ENCODE measurements at regions not wholly inside any gene's neighbourhood (a gene's known extent, or its start where the extent isn't known, plus 50 kb on each side); places are given as distances from the start of the nearest gene placed in this dataset.

DNA sequence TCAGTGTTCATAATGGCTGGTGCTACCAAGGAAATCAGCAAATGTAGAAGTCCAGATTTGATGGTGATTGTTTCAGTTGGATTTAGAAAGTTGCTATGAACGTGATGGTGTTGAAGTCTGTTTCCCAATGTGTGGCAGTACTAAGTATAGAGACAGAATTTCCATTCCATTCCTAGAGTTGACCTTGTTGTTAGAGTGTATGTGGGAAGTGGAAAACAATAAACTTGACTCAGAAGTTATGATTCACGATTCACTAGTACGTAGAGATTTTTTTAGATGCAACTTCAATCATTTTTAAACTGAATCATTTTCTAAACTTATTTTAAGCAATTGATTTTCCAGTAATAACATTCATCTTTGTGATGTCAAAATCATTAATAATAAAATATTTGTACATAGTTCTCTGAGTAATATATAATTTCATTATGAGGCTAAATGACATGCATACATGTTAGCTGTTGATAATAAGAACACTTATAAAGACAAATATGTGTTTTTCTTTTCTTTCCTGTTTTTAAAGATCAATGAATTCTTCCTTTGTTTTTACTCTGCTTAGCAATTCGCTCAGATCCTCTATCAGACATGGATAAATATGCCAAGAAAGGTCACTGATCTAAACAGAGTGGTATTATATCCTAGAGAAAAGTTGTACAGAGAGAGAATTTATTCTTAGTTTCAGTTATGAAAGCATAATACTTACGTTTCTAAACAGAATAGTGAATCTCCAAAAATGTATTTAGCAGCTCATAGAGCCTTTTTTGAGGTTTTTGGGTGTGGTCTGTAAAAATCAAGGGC lies 108.8 kb upstream of the GPR149 start:
- ATAC-seq: no peak
- no peak for DNase-seq
- intact Hi-C loops (cut with micrococcal nuclease): no loop called here

DNA sequence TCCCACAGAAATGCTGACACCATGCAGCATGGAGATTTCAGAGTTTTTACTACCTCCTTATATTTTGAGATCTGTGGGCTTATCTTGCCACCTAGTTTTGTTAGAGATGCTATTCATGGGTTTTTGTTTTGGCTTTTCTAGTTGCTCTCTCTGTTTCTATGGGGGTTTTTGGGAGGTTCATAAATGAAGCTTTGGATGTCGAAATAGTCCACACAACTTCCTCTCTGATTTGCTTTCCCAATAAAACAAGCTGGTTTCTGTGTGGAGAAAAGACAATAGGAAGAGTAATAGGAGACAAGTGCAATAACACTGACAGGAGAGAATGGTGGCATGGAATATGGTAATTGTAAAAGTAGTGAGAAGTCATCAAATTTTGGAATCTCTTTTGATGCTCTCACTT lies 106.8 kb upstream of the GPR149 start:
- DNase-seq (no peak), ATAC-seq (no peak)
- intact Hi-C loops (cut with micrococcal nuclease): no loop called here

DNA sequence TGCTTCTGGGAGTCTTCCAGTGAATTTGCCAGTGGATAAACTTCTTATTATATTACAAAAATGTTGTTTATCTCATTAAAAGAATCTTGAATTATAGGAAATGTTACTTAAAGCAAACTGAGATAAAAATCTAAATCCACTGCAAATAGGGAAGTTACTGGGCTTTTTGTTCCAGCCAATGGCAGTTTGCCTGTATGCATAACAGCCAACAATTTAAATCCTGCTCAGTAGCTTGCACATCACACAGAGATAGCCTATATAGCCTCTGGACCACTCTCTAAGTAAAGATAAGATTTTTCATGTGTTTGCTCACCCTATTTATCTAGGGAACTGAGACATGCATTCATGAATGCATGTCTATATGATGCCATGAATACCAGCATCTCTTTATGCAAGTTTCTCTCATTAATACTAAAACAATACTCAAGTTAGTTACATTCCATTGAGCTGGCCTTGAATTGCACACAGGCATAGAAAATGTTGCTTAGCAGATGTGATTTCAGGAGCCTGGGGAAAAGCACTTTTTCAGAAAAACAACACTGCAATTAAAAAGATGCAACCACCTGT lies 92.1 kb upstream of the GPR149 start:
- ATAC-seq: no peak
- no peak for DNase-seq
- intact Hi-C loops (cut with micrococcal nuclease): no loop called here

DNA sequence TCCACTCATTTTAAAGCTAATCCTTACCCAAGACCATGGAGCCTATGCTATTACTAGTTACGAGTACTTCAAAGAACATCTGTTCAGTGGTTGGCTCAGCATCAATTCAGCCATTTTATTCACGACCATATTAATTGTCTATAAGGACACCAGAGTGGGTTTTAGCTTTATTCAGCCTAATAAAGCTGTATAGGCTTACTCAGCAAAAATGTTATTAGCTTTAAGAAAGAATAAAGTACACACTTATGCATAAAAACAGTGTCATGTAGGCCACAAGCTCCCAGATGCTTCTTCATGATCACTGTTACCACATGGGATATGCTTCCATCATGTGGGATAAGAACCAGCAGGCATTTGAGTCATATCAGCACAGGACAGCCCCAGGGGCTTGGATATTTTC lies 87.4 kb upstream of the GPR149 start:
- intact Hi-C loops (cut with micrococcal nuclease): no loop called here
- no peak for DNase-seq
- no peak for ATAC-seq

DNA sequence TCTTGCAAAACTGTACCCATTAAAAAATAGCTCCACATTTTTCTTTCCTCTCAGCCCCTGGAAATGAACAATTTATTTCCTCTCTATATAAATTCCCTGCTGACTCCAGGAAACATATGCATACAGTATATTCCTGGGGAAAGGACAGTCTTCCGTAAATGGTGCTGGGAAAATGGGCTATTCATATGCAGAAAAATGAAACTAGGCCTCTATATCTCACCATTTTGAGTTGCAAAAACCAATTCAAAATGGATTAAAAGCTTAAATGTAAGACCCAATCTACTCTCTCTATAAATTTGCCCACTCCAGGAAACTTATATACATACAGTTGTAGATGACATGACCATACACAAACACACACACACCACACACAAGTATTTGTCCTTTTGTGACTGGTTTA lies 85.9 kb upstream of the GPR149 start:
- no peak for ATAC-seq
- no peak for DNase-seq
- intact Hi-C loops (cut with micrococcal nuclease): no loop called here

DNA sequence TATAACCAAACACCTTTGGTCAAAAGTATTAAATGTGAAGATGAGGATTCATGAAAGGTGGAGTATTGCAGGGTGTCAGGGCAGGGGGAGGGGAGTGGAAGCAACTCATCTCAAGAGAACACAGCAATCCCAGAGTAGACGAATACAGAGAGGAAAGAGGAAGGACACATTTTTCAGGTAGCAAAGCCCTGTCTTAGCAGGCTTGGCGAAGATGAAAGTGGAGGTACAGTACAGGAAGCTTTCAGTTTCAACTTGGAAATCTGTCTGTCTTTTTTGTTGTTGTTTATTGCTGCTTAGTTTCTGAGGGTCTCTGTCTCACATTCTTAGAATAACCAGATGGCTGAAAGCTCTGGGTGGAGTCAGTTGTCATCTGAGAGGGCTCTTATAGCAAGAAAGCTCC lies 80.8 kb upstream of the GPR149 start:
- DNase-seq (no peak), ATAC-seq (no peak)
- intact Hi-C loops (cut with micrococcal nuclease): no loop called here

DNA sequence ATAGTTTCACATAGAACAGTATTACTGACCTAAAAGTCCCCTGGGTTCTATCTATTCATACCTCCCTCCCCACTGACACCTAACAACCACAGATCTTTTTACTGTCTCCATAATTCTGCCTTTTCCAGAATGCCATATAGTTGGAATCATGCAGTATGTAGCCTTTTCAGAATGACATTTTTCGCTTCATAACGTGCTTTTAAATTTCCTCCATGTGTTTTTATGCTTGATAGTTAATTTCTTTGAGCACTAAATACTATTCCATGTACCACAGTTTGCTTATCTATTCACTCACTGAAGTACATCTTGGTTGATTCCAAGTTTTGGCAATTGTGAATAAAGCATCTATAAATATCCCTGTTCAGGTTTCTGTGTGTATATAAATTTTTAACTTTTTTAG lies 77.7 kb upstream of the GPR149 start:
- ATAC-seq: no peak
- DNase-seq: no peak
- intact Hi-C loops (cut with micrococcal nuclease): no loop called here

DNA sequence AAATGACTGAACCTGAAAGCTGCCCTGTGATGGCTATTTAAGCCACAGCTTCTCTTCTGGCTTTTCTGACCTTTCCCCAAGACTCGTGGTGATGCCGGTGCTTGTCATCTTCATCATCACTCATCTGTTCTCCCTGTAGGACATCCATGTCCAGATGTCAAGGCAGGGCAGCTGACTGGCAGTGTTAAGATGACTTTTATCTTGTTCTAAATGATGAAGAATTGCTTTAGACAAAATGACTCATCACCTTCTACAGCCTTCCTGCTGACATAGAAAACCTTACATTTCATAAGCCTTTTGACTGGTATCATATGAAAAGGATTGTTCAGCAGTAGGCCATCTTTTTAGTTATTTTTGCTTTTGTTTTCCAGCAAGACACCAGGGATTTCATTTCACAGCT lies 67.0 kb upstream of the GPR149 start:
- intact Hi-C loops (cut with micrococcal nuclease): no loop called here
- no peak for ATAC-seq

DNA sequence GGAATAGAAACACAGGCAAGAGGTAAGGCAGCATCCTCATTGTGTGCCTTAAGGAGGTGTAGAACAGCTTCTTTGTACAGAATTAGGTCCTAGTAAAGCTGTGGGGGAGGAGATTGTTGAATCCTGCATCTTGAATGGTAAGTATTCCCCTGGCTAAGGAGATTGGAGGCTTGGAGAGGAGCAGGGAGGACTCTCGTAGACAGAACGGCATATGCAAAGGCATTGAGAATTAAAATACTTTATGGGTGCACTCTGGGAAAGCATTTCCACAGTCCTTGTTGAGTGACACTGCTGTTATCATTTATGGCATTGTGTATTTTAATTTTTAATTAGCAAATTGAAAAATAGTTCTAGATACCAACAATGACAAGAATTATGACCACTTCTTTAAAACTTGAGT lies 66.5 kb upstream of the GPR149 start:
- DNase-seq (no peak), ATAC-seq (no peak)
- intact Hi-C loops (cut with micrococcal nuclease): no loop called here

More for the DNA sequence above, 67.0 kb upstream of the GPR149 start:
- DNase-seq: no peak

DNA sequence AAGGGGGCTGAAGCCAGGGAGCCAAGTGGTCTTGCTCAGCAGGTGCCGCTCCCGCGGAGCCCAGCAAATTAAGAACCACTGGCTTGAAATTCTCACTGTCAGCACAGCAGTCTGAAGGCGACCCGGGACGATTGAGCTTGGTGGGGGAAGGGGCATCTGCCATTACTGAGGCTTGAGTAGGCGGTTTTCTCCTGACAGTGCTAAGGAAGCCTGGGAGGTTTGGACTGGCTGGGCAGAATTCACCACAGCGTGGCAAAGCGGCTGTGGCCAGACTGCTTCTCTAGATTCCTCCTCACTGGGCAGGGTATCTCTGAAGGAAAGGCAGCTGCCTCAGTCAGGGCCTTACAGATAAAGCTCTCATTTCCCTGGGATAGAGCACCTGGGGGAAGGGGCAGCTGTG lies 57.0 kb upstream of the GPR149 start:
- intact Hi-C loops (cut with micrococcal nuclease): no loop called here
- DNase-seq (no peak), ATAC-seq (no peak)

DNA sequence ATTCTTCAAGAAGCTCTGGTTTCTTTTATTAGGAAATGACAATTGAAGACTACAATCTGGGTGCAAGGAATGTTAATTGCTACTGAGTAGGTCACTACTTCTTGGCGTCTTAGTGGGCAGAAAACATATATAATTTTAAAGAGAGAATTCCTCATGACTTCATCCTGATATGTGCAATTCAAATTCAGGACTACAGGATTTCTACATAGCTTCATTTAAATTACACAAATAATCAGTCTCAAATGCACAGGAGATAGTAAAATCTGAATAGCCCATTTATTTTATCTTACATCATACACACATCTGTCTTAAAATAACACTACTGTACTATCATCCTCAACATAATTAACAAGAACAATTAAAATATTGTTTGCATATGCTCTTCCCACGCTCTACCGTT lies 52.5 kb upstream of the GPR149 start:
- no peak for DNase-seq
- ATAC-seq: no peak
- intact Hi-C loops (cut with micrococcal nuclease): no loop called here

DNA sequence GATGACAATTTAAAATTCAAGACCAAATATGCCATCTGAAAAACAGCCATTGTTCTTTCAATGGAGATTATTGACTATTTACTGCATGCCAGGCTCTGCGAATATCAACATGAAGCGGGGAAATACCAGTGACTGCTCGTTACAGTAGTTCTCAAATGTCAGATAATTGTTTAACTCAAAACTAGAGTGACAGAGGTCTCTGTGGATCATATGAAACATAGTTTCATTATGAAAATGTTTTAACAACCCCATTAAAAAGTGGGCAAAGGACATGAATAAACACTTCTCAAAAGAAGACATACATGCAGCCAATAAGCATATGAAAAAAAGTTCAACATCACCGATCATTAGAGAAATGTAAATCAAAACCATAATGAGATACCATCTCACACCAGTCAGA lies 50.0 kb upstream of the GPR149 start:
- intact Hi-C loops (cut with micrococcal nuclease): no loop called here
- ATAC-seq (no peak), DNase-seq (no peak)
